NCI-H1694 treated with DMSO at 0.1 percent for 48 hours (cell line): ENCODE measurements at regions not wholly inside any gene's neighbourhood (a gene's known extent, or its start where the extent isn't known, plus 50 kb on each side); places are given as distances from the start of the nearest gene placed in this dataset.
"Not testable (repeated sequence)": the region's sequence is repeated elsewhere in the genome, so short reads cannot be mapped to it uniquely, and the experiment has no call there.

ENCODE experiments used
- DNase-seq: peaks from one replicate; lab custom pipeline; 2025; lab: John Stamatoyannopoulos, UW

DNA sequence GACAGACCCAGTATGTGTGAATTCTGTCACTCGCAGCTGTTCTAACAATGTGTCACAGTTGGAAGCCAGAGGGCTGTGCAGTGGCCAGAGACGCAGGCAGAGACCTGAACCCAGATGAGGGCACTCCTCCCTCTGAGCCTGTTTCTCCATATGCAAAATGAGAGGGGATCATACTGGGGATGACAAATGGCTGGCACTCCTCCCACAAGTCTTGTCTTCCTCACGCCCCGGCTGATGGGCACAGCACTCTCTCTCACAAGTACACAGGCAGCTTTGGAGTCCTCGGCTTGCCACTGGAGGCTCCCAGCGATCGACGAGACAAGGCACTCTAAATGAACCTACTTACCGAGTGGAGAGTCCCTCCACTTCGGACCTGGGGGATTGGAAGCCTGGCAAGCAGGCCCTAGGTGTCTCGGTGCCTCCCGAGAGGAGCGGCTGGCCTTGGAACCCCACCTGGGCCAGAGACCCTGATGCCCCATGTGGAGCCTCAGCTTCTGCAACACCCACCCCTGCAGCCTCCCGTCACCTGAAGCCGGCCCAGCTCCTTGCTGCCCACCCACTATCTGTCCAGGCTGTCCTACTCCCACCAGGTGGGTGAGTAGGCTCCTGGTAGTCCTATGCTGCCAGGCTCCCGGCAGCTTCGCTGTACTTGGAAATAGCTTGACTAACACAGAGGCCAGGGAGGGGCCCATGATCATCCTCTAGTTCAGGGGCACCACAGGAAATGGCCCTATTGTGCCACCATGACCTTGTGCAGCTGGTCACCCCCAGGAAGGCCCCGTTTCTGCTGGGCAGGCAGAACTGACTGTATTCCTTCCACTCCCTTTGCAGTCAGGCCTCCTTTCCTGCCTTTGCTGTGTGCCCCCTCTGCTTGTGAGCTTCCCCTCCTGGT lies 65.0 kb upstream of the IQSEC1 start:
- no peak for DNase-seq

DNA sequence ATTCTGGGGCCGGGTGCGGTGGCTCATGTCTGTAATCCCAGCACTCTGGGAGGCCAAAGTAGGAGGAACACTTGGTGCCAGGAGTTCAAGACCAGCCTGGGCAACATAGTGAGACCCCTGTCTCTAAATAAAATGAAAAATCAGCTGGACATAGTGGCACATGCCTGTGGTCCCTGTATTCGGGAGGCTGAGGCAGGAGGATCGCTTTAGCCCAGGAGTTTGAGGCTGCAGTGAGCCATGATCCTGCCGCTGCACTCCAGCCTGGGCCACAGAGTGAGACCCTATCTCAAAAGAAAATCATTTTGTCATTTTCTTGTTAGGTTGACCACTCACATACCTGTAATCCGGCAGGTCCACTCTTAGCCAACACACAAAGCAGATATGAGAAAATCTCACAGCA lies 63.6 kb upstream of the IQSEC1 start:
- not testable (repeated sequence) for DNase-seq

DNA sequence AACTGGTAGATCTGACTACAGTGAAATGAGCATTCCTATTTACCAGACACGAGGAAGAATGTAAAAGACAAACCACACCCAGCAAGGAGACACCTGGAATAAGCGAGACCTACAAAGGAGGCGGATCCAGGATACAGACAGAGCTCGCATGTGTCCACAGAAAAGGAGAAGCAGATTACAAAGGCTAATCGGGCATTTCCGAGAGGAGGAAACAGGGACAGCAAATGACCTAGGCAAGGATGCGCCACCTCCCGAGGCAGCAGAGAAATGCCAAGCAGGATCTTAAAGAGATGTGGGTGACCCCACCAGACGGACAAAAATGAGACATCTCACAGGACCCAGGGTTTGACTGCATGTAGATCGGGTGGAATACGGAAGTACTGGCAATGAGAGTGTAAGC lies 63.2 kb upstream of the IQSEC1 start:
- DNase-seq: no peak

DNA sequence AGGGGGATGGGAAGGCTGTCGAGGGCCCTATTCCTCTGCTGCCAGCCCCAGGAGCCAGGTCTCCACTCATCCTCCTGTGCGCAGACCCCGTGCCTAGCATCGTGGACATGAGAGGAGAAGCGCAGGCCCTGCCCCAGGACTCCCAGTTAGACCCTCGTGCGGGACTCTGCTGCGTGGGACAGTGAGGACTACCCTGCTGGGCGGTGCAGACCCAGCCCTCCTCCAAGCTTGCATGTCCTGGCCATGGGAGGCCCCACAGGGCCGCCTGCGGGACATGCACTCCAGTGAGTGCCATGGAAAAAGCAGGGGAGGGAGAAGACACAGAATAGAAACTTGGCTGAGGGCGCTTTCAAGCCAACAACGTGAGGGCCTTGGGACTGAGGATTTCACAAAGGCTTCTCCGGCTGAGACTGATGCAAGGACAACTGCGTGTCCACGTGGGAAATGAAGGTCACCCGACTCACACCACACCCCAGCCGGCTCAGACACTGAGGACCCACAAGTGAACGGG lies 62.6 kb upstream of the IQSEC1 start:
- DNase-seq: no peak

- DNase-seq: no peak
Observed at GRCh38 chr3:13135251-13135810, 62.1 kb upstream of the IQSEC1 start.

DNA sequence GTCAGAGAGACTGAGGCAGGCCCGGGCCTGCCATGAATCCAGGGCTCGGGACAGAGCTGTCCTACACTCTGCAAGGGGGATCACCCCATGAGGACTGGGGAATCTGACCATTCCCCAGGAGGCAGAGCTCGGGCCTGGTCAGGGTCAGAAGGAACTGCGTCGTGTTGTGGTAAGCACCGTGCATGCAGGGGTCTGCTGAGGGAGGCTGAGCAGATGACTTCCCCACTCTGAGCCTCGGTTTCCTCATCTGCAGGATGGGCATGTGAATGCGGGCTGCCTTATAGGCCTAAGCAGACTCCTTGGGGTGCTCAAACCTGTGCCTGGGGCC lies 61.6 kb upstream of the IQSEC1 start:
- DNase-seq: no peak

- no peak for DNase-seq
Observed at GRCh38 chr3:13134166-13134878, 61.1 kb upstream of the IQSEC1 start.

DNA sequence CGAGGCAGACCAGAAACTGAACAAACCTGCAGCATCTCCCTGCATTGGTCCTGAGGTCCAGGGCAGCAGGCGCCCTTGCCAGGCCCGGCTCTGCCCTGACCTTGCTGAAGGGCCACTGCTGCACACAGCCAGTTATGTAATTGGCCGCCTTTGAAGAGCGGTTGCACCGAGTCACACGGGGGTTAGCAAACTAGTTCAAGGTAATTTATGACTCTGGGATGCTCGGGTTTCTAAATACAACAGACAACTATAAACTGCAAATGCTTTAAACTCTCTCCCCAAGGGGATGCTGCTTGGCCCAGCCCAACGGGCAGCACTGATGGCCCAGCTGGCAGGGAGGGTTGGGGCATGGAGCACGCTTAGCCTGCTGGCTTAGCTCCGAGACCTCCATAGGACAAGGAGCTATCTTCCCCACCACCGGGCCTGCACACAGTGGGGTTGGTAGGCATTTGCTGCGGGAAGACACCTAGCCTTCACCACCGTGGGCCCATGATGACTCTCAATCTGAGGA lies 60.3 kb upstream of the IQSEC1 start:
- no peak for DNase-seq

DNA sequence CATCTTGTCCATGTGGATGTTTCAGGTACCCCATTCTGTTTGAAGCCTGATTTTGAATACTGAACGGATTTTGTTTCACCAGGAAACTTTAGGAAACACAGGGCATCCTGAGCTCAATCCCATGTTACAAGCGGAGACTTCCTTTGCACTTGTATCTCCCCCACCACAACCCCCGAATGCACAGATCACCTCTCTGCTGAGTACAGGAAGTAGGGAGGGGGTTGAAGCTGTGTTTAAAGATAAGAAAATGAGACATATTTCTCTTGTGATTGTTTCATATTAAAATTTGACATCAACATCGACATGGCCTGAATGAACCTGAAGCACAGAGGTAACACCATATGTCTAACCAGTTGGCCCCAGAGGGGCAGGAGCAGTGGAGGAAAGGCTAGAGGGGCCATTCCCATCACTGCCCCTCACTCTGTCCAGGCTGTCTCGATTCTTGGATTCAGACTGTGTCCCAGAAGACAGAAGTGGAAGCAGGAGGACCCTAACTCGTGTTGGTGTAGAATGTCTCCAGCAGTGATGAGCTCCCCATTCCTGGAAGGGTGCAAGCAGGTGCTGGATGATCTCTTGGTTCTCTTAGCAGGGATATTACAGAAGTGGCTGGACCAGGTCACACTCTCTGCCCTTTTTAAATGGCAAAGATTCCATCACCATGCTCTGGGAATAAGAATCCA lies 59.6 kb upstream of the IQSEC1 start:
- DNase-seq: no peak

DNA sequence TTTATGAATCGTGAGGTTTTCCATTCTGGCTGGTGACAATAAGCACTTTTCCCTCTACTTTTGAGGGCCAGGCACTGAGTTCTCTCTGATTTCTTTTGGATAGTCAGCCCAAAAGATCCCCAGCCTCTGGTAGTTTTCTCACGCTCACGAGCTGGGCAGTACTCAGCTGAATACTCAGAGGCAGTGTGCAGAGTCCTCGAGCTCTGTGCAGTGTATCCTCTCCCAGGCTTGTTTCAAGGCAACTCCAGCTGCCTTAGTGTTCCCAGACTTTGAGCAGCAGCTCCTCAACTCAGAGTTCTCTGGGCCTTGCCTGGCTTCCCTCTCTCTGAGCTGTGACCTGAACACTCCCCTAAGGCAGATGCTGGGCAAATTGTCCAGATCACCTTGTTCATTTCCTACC lies 59.1 kb upstream of the IQSEC1 start:
- no peak for DNase-seq

- DNase-seq: no peak
Observed at GRCh38 chr3:13130464-13131193, 57.4 kb upstream of the IQSEC1 start.

DNA sequence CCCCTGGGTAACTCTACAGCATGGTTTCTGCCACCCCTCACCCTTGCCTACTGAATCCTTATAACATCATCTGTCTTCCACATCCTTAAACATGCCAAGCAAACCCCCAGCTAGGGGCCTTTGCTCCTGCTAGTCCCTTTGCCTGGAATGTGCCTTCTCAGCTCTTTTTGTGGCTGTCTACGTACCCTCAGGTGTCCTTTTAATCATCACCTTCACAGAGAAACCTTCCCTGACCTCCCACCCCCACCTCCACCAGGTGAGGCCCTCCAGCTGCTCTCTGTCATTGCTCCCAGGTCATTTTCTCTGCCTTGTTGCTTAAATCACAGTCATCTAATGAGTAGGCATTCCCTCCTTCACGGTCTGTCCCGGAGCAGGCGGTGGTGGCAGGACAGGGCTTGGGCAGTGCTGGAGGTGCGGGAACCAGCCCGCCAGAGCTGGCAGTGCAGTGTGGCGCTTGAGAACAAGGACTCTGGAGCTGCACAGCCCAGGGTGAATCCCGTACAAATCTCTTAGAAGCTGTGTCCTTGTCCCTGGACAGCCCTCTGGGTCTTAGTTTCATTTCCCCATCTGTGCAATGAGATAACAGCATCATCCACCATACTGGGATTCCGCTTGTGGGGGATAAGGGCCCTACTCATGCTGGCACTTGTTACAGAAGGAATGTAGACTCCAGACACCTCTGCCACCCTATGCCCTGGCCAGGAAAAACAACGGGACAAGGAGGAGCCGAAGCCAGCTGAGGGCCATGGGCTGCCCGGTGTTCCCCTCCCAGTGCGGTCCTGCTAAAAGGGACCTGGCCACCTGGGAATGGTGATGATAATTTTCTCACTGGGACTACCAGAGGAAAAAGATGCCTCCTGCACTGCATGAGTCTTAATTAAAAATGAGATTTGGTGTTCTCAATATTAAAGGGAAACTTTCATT lies 52.1 kb upstream of the IQSEC1 start:
- DNase-seq: no peak

DNA sequence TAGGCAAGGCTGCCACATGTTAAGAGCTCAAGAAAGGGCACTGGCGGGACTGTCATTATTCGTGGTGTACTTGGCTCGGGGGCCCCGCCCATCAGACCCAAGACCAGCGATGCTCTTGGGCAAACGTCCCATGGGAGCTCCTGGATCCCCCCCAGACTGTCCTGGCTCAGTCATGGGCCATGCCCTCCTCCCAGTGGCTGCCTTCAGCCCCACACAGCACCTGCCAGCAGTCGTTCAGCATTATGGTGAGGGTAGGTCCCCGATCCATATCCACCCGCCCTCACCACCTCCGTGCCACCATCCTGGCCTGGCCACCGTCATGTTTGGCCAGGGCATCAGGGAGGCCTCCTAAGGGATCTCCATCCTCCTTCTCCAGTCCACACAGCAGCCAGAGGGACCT lies 51.4 kb upstream of the IQSEC1 start:
- DNase-seq: no peak

DNA sequence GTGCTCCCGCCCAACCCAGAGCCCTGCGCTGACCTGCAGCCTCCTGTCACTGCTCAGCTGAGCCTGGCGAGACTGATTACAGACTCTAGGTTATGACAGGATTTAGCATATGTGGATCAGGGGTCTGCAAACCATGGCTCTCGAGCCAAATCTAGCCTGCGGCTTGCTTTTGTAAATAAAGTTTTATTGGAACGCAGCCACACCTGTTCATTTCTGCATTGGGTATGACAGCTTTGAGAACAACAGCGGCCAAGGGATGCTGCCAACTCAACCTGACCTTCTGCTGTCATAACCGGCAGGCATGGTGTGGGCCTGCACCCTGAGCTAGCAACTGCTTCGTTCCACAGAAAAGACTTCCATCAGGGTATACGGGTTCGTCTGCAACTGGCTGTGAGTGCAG lies 50.5 kb upstream of the IQSEC1 start:
- peak; percentile 13 for DNase-seq

GRCh38 chr3:13123013-13123654 lies 49.9 kb upstream of the IQSEC1 start:
- no peak for DNase-seq
